ENCODE measurements at regions not wholly inside any gene's neighbourhood (a gene's known extent, or its start where the extent isn't known, plus 50 kb on each side); places are given as distances from the start of the nearest gene placed in this dataset.

GRCh38 chr3:117706037-117706436, 996.5 kb downstream of the TUSC7 start:
- POLR2A ChIA-PET = no interaction called here
- Histone ChIP-seq H3K4me1 (ENCODE audit: control insufficient read depth in 1 of 2, insufficient read depth in 2 of 2, low read depth in 1 of 2, low read length in 1 of 2) (peaks cover 0 to 4% of the 10 kb centered on the region in 2 experiments; a peak in 2 of 4 replicates), H3K9ac (no peak overlapping the region), H3K9me3 (no peaks in the 10 kb centered on the region), H3K27ac (ENCODE audit: low read depth in 2 of 2, low read length in 1 of 2) (no peak overlapping the region), H3K36me3 (replicated peaks in 1 of 2; ENCODE audit: control insufficient read depth in 1 of 2, insufficient read depth in 2 of 2, low read length in 1 of 2) (no peaks in the 10 kb centered on the region), H3F3A (replicated peaks; ENCODE audit: insufficient read depth) (no peaks in the 10 kb centered on the region), H3K4me2 (no peak overlapping the region), H3K27me3 (ENCODE audit: insufficient read depth) (no peaks in the 10 kb centered on the region), H3K4me3 (ENCODE audit: low read depth in 2 of 2, low read length in 1 of 2) (no peak overlapping the region), H4K20me1 (ENCODE audit: insufficient read depth) (no peaks in the 10 kb centered on the region), H3K79me2 (ENCODE audit: insufficient read depth) (no peaks in the 10 kb centered on the region), H2AFZ (ENCODE audit: low read depth) (no peak overlapping the region), H3K9me2 (no peaks in the 10 kb centered on the region)
- no peak for TF ChIP-seq ELF1 (IDR thresholded peaks at IDR 0.05)
- TF ChIP-seq IRF3 (IDR thresholded peaks at IDR 0.05; ENCODE audit: low read depth, low read length) = no peak
- no peak for TF ChIP-seq RCOR1 (IDR thresholded peaks at IDR 0.05; ENCODE audit: low read length)
- no peak for TF ChIP-seq EP300 (IDR thresholded peaks at IDR 0.05; ENCODE audit: borderline replicate concordance in 1 of 2, low read depth in 1 of 2, low read length in 1 of 2)
- TF ChIP-seq PBX3 (IDR thresholded peaks at IDR 0.05) = no peak
- no peak for TF ChIP-seq POLR2AphosphoS5 (IDR thresholded peaks at IDR 0.05; ENCODE audit: low read depth, low read length)
- TF ChIP-seq TEAD4 (IDR thresholded peaks at IDR 0.05; ENCODE audit: borderline replicate concordance, insufficient read depth) = no peak
- TF ChIP-seq MEF2A (IDR thresholded peaks at IDR 0.05; ENCODE audit: borderline replicate concordance, low read depth) = no peak
- no peak for TF ChIP-seq TCF12 (IDR thresholded peaks at IDR 0.05)
- TF ChIP-seq MAX (IDR thresholded peaks at IDR 0.05; ENCODE audit: low read depth) = no peak
- no peak for TF ChIP-seq JUND (IDR thresholded peaks at IDR 0.05)
- TF ChIP-seq CHD2 (IDR thresholded peaks at IDR 0.05; ENCODE audit: low read length, partially characterized antibody) = no peak
- no peak for TF ChIP-seq USF2 (IDR thresholded peaks at IDR 0.05; ENCODE audit: borderline replicate concordance, low read depth, low read length)
- TF ChIP-seq GATA2 (CRISPR knock-in tag; IDR thresholded peaks at IDR 0.05) = no peak
- TF ChIP-seq TAF1 (IDR thresholded peaks at IDR 0.05; ENCODE audit: borderline replicate concordance, low read depth, low read length) = no peak
- CTCF ChIA-PET = no interaction called here
- no peak for DNase-seq
- WGBS (ENCODE audit: low lambda C conversion rate) = 24% methylated on average over 1 of the region's 1 CpG

GRCh38 chr3:117706756-117707155, 997.2 kb downstream of the TUSC7 start:
- H3K4me2 ChIP-seq = no peak overlapping the region
- H3K27me3 ChIP-seq (ENCODE audit: insufficient read depth) = no peaks in the 10 kb centered on the region
- H4K20me1 ChIP-seq (ENCODE audit: insufficient read depth) = no peaks in the 10 kb centered on the region
- H3K9ac ChIP-seq = no peak overlapping the region
- no peak for TF ChIP-seq JUND (IDR thresholded peaks at IDR 0.05)
- ChIA-PET CTCF (no interaction called here), POLR2A (no interaction called here)
- H3K4me1 ChIP-seq (ENCODE audit: control insufficient read depth in 1 of 2, insufficient read depth in 2 of 2, low read depth in 1 of 2, low read length in 1 of 2) = peaks cover 0 to under 1% of the 10 kb centered on the region in 2 experiments; a peak in 2 of 4 replicates
- no peak for DNase-seq
- 66% methylated on average over 2 of the region's 2 CpGs for WGBS (ENCODE audit: low lambda C conversion rate)
- no peaks in the 10 kb centered on the region for H3K9me3 ChIP-seq
- H3K79me2 ChIP-seq (ENCODE audit: insufficient read depth) = no peaks in the 10 kb centered on the region
- no peak overlapping the region for H3K27ac ChIP-seq (ENCODE audit: low read depth in 2 of 2, low read length in 1 of 2)
- no peak overlapping the region for H3K4me3 ChIP-seq (ENCODE audit: low read depth in 2 of 2, low read length in 1 of 2)
- H3F3A ChIP-seq (replicated peaks; ENCODE audit: insufficient read depth) = no peaks in the 10 kb centered on the region
- H2AFZ ChIP-seq (ENCODE audit: low read depth) = no peak overlapping the region
- H3K9me2 ChIP-seq = no peaks in the 10 kb centered on the region
- H3K36me3 ChIP-seq (replicated peaks in 1 of 2; ENCODE audit: control insufficient read depth in 1 of 2, insufficient read depth in 2 of 2, low read length in 1 of 2) = no peaks in the 10 kb centered on the region
